ENCODE measurements at regions not wholly inside any gene's neighbourhood (a gene's known extent, or its start where the extent isn't known, plus 50 kb on each side); places are given as distances from the start of the nearest gene placed in this dataset.

DNA sequence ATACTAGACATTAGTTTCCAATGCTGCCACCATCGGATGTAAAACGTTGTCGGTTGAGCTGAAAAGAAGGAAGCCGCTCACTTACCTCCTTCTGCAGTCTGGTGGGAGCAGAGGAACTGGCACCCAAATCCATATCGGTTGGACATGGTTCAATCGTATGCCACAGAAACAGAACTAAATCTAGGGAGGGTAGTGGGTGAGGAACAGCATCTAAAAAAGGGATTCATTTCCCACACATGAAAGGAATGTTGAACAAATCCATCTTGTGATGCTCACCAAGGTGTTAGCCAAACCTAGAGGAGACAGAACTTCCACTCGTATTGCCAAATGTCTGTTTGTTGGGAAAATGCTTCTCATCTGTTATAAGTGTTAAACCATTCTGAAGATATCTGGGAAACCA is 532.7 kb downstream of the NLGN4X start:
- intact Hi-C loops (cut with micrococcal nuclease), result no loop called here
- no peak overlapping the region for H3K9ac ChIP-seq (ENCODE audit: low read depth, low read length)
- no peaks in the 10 kb centered on the region for H3K79me1 ChIP-seq (ENCODE audit: low read depth in 1 of 2, low read length in 2 of 2)
- H2BK120ac ChIP-seq (ENCODE audit: low read depth, low read length), result no peak overlapping the region
- H3K14ac ChIP-seq (replicated peaks; ENCODE audit: low read depth, low read length), result no peak overlapping the region
- H3K4me2 ChIP-seq (ENCODE audit: low read depth, low read length), result no peak overlapping the region
- H4K5ac ChIP-seq (ENCODE audit: low read depth, low read length), result no peak overlapping the region
- H3K56ac ChIP-seq (ENCODE audit: extremely low read depth, insufficient read depth, low read length), result no peak overlapping the region
- no peak overlapping the region for H3K18ac ChIP-seq (ENCODE audit: low read depth, low read length)
- ChIA-PET POLR2A (ENCODE audit: unreplicated experiment) (no interaction called here), CTCF (no interaction called here)
- H2AFZ ChIP-seq (replicated peaks; ENCODE audit: low read length, poor library complexity), result no peak overlapping the region
- H3K4ac ChIP-seq (ENCODE audit: low read depth, low read length), result no peak overlapping the region
- no peaks in the 10 kb centered on the region for H4K20me1 ChIP-seq (ENCODE audit: insufficient read depth, low read length)
- H2AK5ac ChIP-seq (ENCODE audit: low read depth, low read length), result no peak overlapping the region
- no peak overlapping the region for H2BK5ac ChIP-seq (ENCODE audit: low read depth, low read length, poor library complexity, severe bottlenecking)
- DNase-seq, result no peak
- in situ Hi-C loops (cut with MboI; ENCODE audit: low sequenced_read_pairs), result no loop called here
- no peak overlapping the region for H4K8ac ChIP-seq (ENCODE audit: low read depth in 2 of 2, low read length in 2 of 2)
- no peak overlapping the region for H4K91ac ChIP-seq (ENCODE audit: insufficient read depth, low read depth, low read length)
- H2AK9ac ChIP-seq (replicated peaks; ENCODE audit: low read depth, low read length, poor library complexity), result no peak overlapping the region
- no TSS peak for BruUV-seq (replicated peaks)
- no peak overlapping the region for H3K23ac ChIP-seq (ENCODE audit: low read depth, low read length)
- H3K27ac ChIP-seq (ENCODE audit: insufficient read depth, low read length), result no peak overlapping the region
- no peak overlapping the region for H2BK20ac ChIP-seq (ENCODE audit: low read depth, low read length)
- no peak overlapping the region for H3K4me3 ChIP-seq (ENCODE audit: insufficient read depth, low read depth, low read length)
- dilution Hi-C loops (cut with HindIII; ENCODE audit: low sequenced_read_pairs, unreplicated experiment), result no loop called here
- peaks cover 16% of the 10 kb centered on the region for H3K9me3 ChIP-seq (ENCODE audit: control insufficient read depth, insufficient read depth, low read length)
- no peaks in the 10 kb centered on the region for H3K36me3 ChIP-seq (ENCODE audit: control insufficient read depth, insufficient read depth, low read length)
- no peak overlapping the region for H2BK15ac ChIP-seq (ENCODE audit: low read depth, low read length)
- H3K27me3 ChIP-seq (ENCODE audit: control insufficient read depth, insufficient read depth, low read length), result no peaks in the 10 kb centered on the region
- H3K9me1 ChIP-seq (ENCODE audit: insufficient read depth, low read length), result no peaks in the 10 kb centered on the region
- WGBS, 2 experiments (ENCODE audit: extremely low coverage in 2 of 2, insufficient read length in 1 of 2), result no CpG with 5 or more reads among the region's 7 CpGs
- no peaks in the 10 kb centered on the region for H3K4me1 ChIP-seq (ENCODE audit: control insufficient read depth, insufficient read depth, low read length)
- no peak for ATAC-seq (ENCODE audit: low read depth)
- TF ChIP-seq, protein P1, sequence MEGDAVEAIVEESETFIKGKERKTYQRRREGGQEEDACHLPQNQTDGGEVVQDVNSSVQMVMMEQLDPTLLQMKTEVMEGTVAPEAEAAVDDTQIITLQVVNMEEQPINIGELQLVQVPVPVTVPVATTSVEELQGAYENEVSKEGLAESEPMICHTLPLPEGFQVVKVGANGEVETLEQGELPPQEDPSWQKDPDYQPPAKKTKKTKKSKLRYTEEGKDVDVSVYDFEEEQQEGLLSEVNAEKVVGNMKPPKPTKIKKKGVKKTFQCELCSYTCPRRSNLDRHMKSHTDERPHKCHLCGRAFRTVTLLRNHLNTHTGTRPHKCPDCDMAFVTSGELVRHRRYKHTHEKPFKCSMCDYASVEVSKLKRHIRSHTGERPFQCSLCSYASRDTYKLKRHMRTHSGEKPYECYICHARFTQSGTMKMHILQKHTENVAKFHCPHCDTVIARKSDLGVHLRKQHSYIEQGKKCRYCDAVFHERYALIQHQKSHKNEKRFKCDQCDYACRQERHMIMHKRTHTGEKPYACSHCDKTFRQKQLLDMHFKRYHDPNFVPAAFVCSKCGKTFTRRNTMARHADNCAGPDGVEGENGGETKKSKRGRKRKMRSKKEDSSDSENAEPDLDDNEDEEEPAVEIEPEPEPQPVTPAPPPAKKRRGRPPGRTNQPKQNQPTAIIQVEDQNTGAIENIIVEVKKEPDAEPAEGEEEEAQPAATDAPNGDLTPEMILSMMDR (conservative IDR thresholded peaks at IDR 0.05; ENCODE audit: low read depth, low read length), result no peak
- TF ChIP-seq MXI1 (IDR thresholded peaks at IDR 0.05; ENCODE audit: borderline replicate concordance, low read depth, low read length) (no peak), MAZ (IDR thresholded peaks at IDR 0.05; ENCODE audit: borderline replicate concordance, low read depth, low read length) (no peak), MAFK (IDR thresholded peaks at IDR 0.05; ENCODE audit: low read depth, low read length) (no peak), FOS (IDR thresholded peaks at IDR 0.05; ENCODE audit: low read depth, low read length) (no peak), NFE2L2 (IDR thresholded peaks at IDR 0.05; ENCODE audit: low read depth, low read length) (no peak), CEBPB (IDR thresholded peaks at IDR 0.05; ENCODE audit: low read depth, low read length) (no peak), RAD21 (IDR thresholded peaks at IDR 0.05; ENCODE audit: low read length) (no peak), CHD1 (IDR thresholded peaks at IDR 0.05; ENCODE audit: low read depth, low read length) (no peak), SMC3 (IDR thresholded peaks at IDR 0.05; ENCODE audit: low read depth, low read length) (no peak)
- TF ChIP-seq, protein P2, sequence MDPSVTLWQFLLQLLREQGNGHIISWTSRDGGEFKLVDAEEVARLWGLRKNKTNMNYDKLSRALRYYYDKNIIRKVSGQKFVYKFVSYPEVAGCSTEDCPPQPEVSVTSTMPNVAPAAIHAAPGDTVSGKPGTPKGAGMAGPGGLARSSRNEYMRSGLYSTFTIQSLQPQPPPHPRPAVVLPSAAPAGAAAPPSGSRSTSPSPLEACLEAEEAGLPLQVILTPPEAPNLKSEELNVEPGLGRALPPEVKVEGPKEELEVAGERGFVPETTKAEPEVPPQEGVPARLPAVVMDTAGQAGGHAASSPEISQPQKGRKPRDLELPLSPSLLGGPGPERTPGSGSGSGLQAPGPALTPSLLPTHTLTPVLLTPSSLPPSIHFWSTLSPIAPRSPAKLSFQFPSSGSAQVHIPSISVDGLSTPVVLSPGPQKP (IDR thresholded peaks at IDR 0.05; ENCODE audit: borderline replicate concordance, low read depth, low read length), result no peak

Measured in IMR-90 (cell line).